ENCODE measurements at regions not wholly inside any gene's neighbourhood (a gene's known extent, or its start where the extent isn't known, plus 50 kb on each side); places are given as distances from the start of the nearest gene placed in this dataset.

GRCh38 chr21:15567191-15567590, 162.6 kb upstream of the USP25 start (continued):
- TF ChIP-seq ZBTB49 (tag by site-specific recombination; IDR thresholded peaks at IDR 0.05; ENCODE audit: low read depth) (no peak), ZBTB8A (tag by site-specific recombination; IDR thresholded peaks at IDR 0.05) (no peak), ZNF133 (tag by site-specific recombination; IDR thresholded peaks at IDR 0.05) (no peak), ZNF132 (tag by site-specific recombination; IDR thresholded peaks at IDR 0.05; ENCODE audit: borderline replicate concordance) (no peak), PRDM4 (tag by site-specific recombination; IDR thresholded peaks at IDR 0.05) (no peak), ZNF626 (tag by site-specific recombination; IDR thresholded peaks at IDR 0.05) (no peak), ZIC2 (tag by site-specific recombination; IDR thresholded peaks at IDR 0.05) (no peak)

GRCh38 chr21:15568516-15568915, 161.3 kb upstream of the USP25 start:
- Histone ChIP-seq H3K9me3 (ENCODE audit: control insufficient read depth, insufficient read depth, low read depth, low read length) (no peaks in the 10 kb centered on the region), H3K27ac (ENCODE audit: extremely low read depth, low read depth, low read length) (no peak overlapping the region), H3K36me3 (ENCODE audit: control insufficient read depth in 2 of 2, insufficient read depth in 1 of 2, low read length in 2 of 2) (no peaks in the 10 kb centered on the region), H3K4me1 (ENCODE audit: control insufficient read depth, insufficient read depth, low read length) (no peaks in the 10 kb centered on the region), H3K4me3 (ENCODE audit: low read depth, low read length) (no peak overlapping the region)
- TF ChIP-seq AEBP2 (tag by site-specific recombination; IDR thresholded peaks at IDR 0.05; ENCODE audit: borderline replicate concordance) (no peak), ZNF791 (tag by site-specific recombination; IDR thresholded peaks at IDR 0.05) (no peak), ZNF433 (tag by site-specific recombination; IDR thresholded peaks at IDR 0.05; ENCODE audit: low read depth) (no peak), PRDM2 (tag by site-specific recombination; IDR thresholded peaks at IDR 0.05; ENCODE audit: borderline replicate concordance) (no peak), GFI1B (tag by site-specific recombination; IDR thresholded peaks at IDR 0.05) (no peak), ZNF335 (tag by site-specific recombination; conservative IDR thresholded peaks at IDR 0.05) (no peak), ZBTB26 (tag by site-specific recombination; optimal IDR thresholded peaks at IDR 0.05) (no peak), MEIS1 (CRISPR knock-in tag; IDR thresholded peaks at IDR 0.05; ENCODE audit: borderline replicate concordance) (no peak)
- ChIA-PET CTCF (interaction anchor here (1.6 to 2.5 kb wide), 2 partner anchors 15 to 23 kb away, joined by 6 to 7 read pairs; no protein-coding TSS in a partner anchor), POLR2A (no interaction called here)

All from HEK293 (cell line).